Heart left ventricle (tissue), 16 donors: ENCODE measurements at regions not wholly inside any gene's neighbourhood (a gene's known extent, or its start where the extent isn't known, plus 50 kb on each side); places are given as distances from the start of the nearest gene placed in this dataset.
"Not testable (repeated sequence)": the region's sequence is repeated elsewhere in the genome, so short reads cannot be mapped to it uniquely, and the experiment has no call there.

Experiments used
- ATAC-seq, 4 donors: fragments of 200-7000 bp; cut with Tn5 transposase; one replicate each; pipeline ENCODE4 v1.9.1; 2020 to 2022; ENCODE audit warnings: moderate library complexity in 4 of 4, mild to moderate bottlenecking in 3 of 4, moderate number of reproducible peaks in 1 of 4
- DNase-seq, 5 donors: peaks; one replicate each; pipeline ENCODE4 v3.0.0-alpha.2; 2020
- H3K27ac ChIP-seq, 12 donors: fragments of 200-600 bp; sonication (generic) in 4 of 12; one replicate each; pipeline versions ENCODE4 v1.5.0 to v1.8.0; 2016 to 2022; ENCODE audit warnings: mild to moderate bottlenecking in 2 of 12
- H3K27me3 ChIP-seq, 9 donors: fragments of 200-600 bp; sonication (generic) in 2 of 9; one replicate each; pipeline versions ENCODE4 v1.5.1 to v1.8.0; 2016 to 2022; ENCODE audit warnings: mild to moderate bottlenecking in 3 of 9
- H3K36me3 ChIP-seq, 9 donors: fragments of 200-600 bp; sonication (generic) in 2 of 9; one replicate each; pipeline versions ENCODE4 v1.5.0 to v1.8.0; 2018 to 2022; ENCODE audit warnings: mild to moderate bottlenecking in 2 of 9
- H3K4me1 ChIP-seq, 12 donors: fragments of 200-600 bp; sonication (generic) in 4 of 12; one replicate each; pipeline versions ENCODE4 v1.5.0 to v1.8.0; 2016 to 2022; ENCODE audit warnings: mild to moderate bottlenecking in 3 of 12
- H3K4me3 ChIP-seq, 12 donors: fragments of 200-600 bp; sonication (generic) in 4 of 12; one replicate each; pipeline versions ENCODE4 v1.5.0 to v1.8.0; 2017 to 2022; ENCODE audit warnings: mild to moderate bottlenecking in 9 of 12, moderate library complexity in 4 of 12
- H3K9me3 ChIP-seq, 12 donors: fragments of 200-600 bp; sonication (generic) in 4 of 12; one replicate each; pipeline versions ENCODE4 v1.5.0 to v1.8.0; 2016 to 2022; ENCODE audit warnings: mild to moderate bottlenecking in 1 of 12
- CTCF ChIP-seq, 12 donors: fragments of 200-600 bp; sonication (generic) in 4 of 12; IDR thresholded peaks; one replicate each; pipeline versions ENCODE4 v1.5.0 to v1.8.0; 2018 to 2022; ENCODE audit warnings: antibody characterized with exemption in 12 of 12, mild to moderate bottlenecking in 5 of 12
- POLR2A ChIP-seq, 2 donors: fragments of 450-650 bp; IDR thresholded peaks; one replicate each; pipeline ENCODE4 v1.6.1; 2017; ENCODE audit warnings: antibody characterized with exemption in 2 of 2, mild to moderate bottlenecking in 2 of 2, moderate library complexity in 2 of 2
- WGBS, 4 donors: extraction: QIAGEN DNeasy Blood & Tissue Kit in 2 of 4; methylation state at CpG; one replicate each; pipeline versions ENCODE4 v1.1.5 to v1.1.7; 2013 to 2018; 5-methylcytosine and 5-hydroxymethylcytosine counted together
- intact Hi-C, 10 donors: fragments of 100-400 bp; cut with DNase I; formaldehyde crosslinking; loops; one replicate each; pipeline versions ENCODE4 v1.11.1 to v1.14.2; 2022
- donor health status: ischemic (EF 13 %, LVEDD 7.1; RV severe dilation, severe dysfunction).
- donor health status: healthy with polysubstance abuse.
- donor health status: DM: no; HTN: yes; CAD: no.
- donor health status: DM: no; HTN: no; CAD: no.
- donor health status: ischemic (EF 25% LVEDD 6.9; RV normal size, moderate dysfunction).
- donor health status: ischemic (EF 25% LVEDD 5.7; RV mildly dilated, moderate dysfunction).
- donor health status: healthy.
- donor health status: DM: yes; HTN: yes; CAD: no.
- donor health status: ischemic (EF 35%, LVEDD 5.7; RV mildly dilated, moderate dysfunction).
- donor health status: nonischemic (EF 11% LVEDD 7.7; RV severe dilation, severe dysfunction).
- donor health status: DM: yes; HTN: yes; CAD: no.
- donor health status: PGD.
- donor health status: ischemic (EF 29% LVEDD 5.4; RV normal size, mild dysfunction).
- donor health status: nonischemic (EF 23%, LVEDD 6.1; RV moderate dilation, normal function).

- ATAC-seq (no peak), DNase-seq (no peak)
- Histone ChIP-seq H3K4me1 (no peaks in the 10 kb centered on the region), H3K27ac (no peak overlapping the region), H3K9me3 (peaks cover 0 to 13% (median 0%) of the 10 kb centered on the region in 12 donors), H3K36me3 (no peaks in the 10 kb centered on the region), H3K27me3 (no peaks in the 10 kb centered on the region), H3K4me3 (no peak overlapping the region)
- TF ChIP-seq CTCF (IDR thresholded peaks at IDR 0.05): no peak
- TF ChIP-seq POLR2A (IDR thresholded peaks at IDR 0.05): no peak
- intact Hi-C loops: no loop called here
Observed at GRCh38 chr9:24672336-24672735, 126.6 kb upstream of the IZUMO3 start.

- intact Hi-C loops: no loop called here
- Histone ChIP-seq H3K4me1 (no peaks in the 10 kb centered on the region), H3K9me3 (peaks cover 0 to 49% (median 4%) of the 10 kb centered on the region in 12 donors), H3K4me3 (no peak overlapping the region), H3K27me3 (no peaks in the 10 kb centered on the region), H3K27ac (no peak overlapping the region), H3K36me3 (no peaks in the 10 kb centered on the region)
- DNase-seq (no peak), ATAC-seq (no peak)
- 84 to 90% (median 89%) methylated on average over 3 of the region's 3 CpGs for WGBS, 4 donors
- TF ChIP-seq CTCF (IDR thresholded peaks at IDR 0.05) (no peak), POLR2A (IDR thresholded peaks at IDR 0.05) (no peak)
Observed at GRCh38 chr9:24657387-24657786, 111.7 kb upstream of the IZUMO3 start.

GRCh38 chr9:24652181-24652580, 106.5 kb upstream of the IZUMO3 start:
- no peak overlapping the region for H3K4me3 ChIP-seq
- TF ChIP-seq POLR2A (IDR thresholded peaks at IDR 0.05): no peak
- H3K4me1 ChIP-seq: no peaks in the 10 kb centered on the region
- ATAC-seq: no peak
- intact Hi-C loops: no loop called here
- DNase-seq: no peak
- no peaks in the 10 kb centered on the region for H3K36me3 ChIP-seq
- H3K27ac ChIP-seq: no peak overlapping the region
- peaks cover 0 to 58% (median 17%) of the 10 kb centered on the region in 12 donors for H3K9me3 ChIP-seq
- H3K27me3 ChIP-seq: no peaks in the 10 kb centered on the region

GRCh38 chr9:24628809-24629208, 83.1 kb upstream of the IZUMO3 start:
- H3K27ac ChIP-seq, H3K4me3 ChIP-seq, H3K4me1 ChIP-seq, DNase-seq, H3K36me3 ChIP-seq, intact Hi-C loops, H3K27me3 ChIP-seq, ATAC-seq: not testable (repeated sequence)
- peaks cover 0 to 13% (median 0%) of the 10 kb centered on the region in 12 donors for H3K9me3 ChIP-seq
- WGBS, 4 donors: 81 to 85% (median 83%) methylated on average over 3 of the region's 3 CpGs

GRCh38 chr9:24625097-24625496, 79.4 kb upstream of the IZUMO3 start:
- H3K27me3 ChIP-seq: no peaks in the 10 kb centered on the region
- H3K4me3 ChIP-seq: no peak overlapping the region
- no peaks in the 10 kb centered on the region for H3K4me1 ChIP-seq
- TF ChIP-seq POLR2A (IDR thresholded peaks at IDR 0.05) (no peak), CTCF (IDR thresholded peaks at IDR 0.05) (no peak)
- no peak overlapping the region for H3K27ac ChIP-seq
- ATAC-seq: no peak
- no peaks in the 10 kb centered on the region for H3K36me3 ChIP-seq
- WGBS, 4 donors: 55 to 64% (median 61%) methylated on average over 2 of the region's 2 CpGs
- no peak for DNase-seq
- peaks cover 0 to 4% (median 0%) of the 10 kb centered on the region in 12 donors for H3K9me3 ChIP-seq
- intact Hi-C loops: no loop called here
